ENCODE measurements at regions not wholly inside any gene's neighbourhood (a gene's known extent, or its start where the extent isn't known, plus 50 kb on each side); places are given as distances from the start of the nearest gene placed in this dataset.

DNA sequence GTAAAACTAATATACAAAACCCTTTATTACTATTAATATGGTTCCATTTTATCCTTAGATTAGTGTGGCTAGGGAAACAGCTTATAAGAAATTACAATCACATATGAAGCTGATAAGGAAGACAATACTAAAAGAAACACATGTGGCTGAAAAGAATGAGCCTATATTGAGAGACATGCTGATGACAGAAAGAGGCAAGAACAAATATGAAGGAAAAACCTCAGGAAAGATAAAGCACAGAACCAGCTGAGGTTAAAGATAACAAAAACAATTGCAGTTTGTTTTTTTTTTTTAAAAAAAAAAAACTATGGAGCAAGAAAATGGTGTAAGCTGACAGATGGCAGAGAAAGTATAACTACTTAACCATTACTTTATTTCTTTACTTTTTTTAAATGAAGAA, 69.2 kb upstream of the OSBPL8 start:
- Histone ChIP-seq H3K9me3 (ENCODE audit: control insufficient read depth, insufficient read depth, low read depth, low read length) (no peaks in the 10 kb centered on the region), H3K4me3 (ENCODE audit: low read depth, low read length) (no peak overlapping the region), H3K4me1 (ENCODE audit: control insufficient read depth, insufficient read depth, low read length) (peaks cover 16% of the 10 kb centered on the region), H3K36me3 (ENCODE audit: control insufficient read depth in 2 of 2, insufficient read depth in 1 of 2, low read length in 2 of 2) (no peaks in the 10 kb centered on the region), H3K27ac (ENCODE audit: extremely low read depth, low read depth, low read length) (no peak overlapping the region)
- no peak for TF ChIP-seq BCL11B (tag by site-specific recombination; IDR thresholded peaks at IDR 0.05; ENCODE audit: low read depth)
- no peak for TF ChIP-seq TRIM28 (IDR thresholded peaks at IDR 0.05; ENCODE audit: borderline replicate concordance, low read length)
- no peak for TF ChIP-seq ZNF324 (tag by site-specific recombination; IDR thresholded peaks at IDR 0.05)
- TF ChIP-seq KLF10 (tag by site-specific recombination; IDR thresholded peaks at IDR 0.05), result no peak
- no peak for TF ChIP-seq SP7 (tag by site-specific recombination; IDR thresholded peaks at IDR 0.05)
- no peak for TF ChIP-seq ZNF549 (tag by site-specific recombination; IDR thresholded peaks at IDR 0.05)
- no peak for TF ChIP-seq ZNF19 (tag by site-specific recombination; IDR thresholded peaks at IDR 0.05; ENCODE audit: low read depth)
- no peak for TF ChIP-seq ZNF561 (tag by site-specific recombination; IDR thresholded peaks at IDR 0.05; ENCODE audit: borderline replicate concordance)
- TF ChIP-seq, protein P1, sequence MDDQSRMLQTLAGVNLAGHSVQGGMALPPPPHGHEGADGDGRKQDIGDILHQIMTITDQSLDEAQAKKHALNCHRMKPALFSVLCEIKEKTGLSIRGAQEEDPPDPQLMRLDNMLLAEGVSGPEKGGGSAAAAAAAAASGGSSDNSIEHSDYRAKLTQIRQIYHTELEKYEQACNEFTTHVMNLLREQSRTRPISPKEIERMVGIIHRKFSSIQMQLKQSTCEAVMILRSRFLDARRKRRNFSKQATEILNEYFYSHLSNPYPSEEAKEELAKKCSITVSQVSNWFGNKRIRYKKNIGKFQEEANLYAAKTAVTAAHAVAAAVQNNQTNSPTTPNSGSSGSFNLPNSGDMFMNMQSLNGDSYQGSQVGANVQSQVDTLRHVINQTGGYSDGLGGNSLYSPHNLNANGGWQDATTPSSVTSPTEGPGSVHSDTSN (CRISPR knock-in tag; IDR thresholded peaks at IDR 0.05), result no peak
- ChIA-PET CTCF (interaction anchor here (1.0 to 1.6 kb wide), 2 partner anchors 162 to 382 kb away, joined by 5 to 7 read pairs; no protein-coding TSS in a partner anchor), POLR2A (no interaction called here)

GRCh38 chr12:76631741-76632140, 72.2 kb upstream of the OSBPL8 start:
- POLR2A ChIA-PET, result no interaction called here
- Histone ChIP-seq H3K4me3 (ENCODE audit: low read depth, low read length) (no peak overlapping the region), H3K9me3 (ENCODE audit: control insufficient read depth, insufficient read depth, low read depth, low read length) (no peaks in the 10 kb centered on the region), H3K27ac (ENCODE audit: extremely low read depth, low read depth, low read length) (no peak overlapping the region), H3K4me1 (ENCODE audit: control insufficient read depth, insufficient read depth, low read length) (peaks cover 22% of the 10 kb centered on the region), H3K36me3 (ENCODE audit: control insufficient read depth in 2 of 2, insufficient read depth in 1 of 2, low read length in 2 of 2) (no peaks in the 10 kb centered on the region)
- TF ChIP-seq FEZF1 (tag by site-specific recombination; IDR thresholded peaks at IDR 0.05) (no peak), ZNF664 (tag by site-specific recombination; IDR thresholded peaks at IDR 0.05) (no peak), ZNF701 (tag by site-specific recombination; IDR thresholded peaks at IDR 0.05) (no peak), ZSCAN5A (tag by site-specific recombination; IDR thresholded peaks at IDR 0.05) (no peak), KLF8 (tag by site-specific recombination; IDR thresholded peaks at IDR 0.05) (no peak), ZNF37A (tag by site-specific recombination; IDR thresholded peaks at IDR 0.05) (no peak), ZNF785 (tag by site-specific recombination; IDR thresholded peaks at IDR 0.05) (no peak)
- TF ChIP-seq, protein P2, sequence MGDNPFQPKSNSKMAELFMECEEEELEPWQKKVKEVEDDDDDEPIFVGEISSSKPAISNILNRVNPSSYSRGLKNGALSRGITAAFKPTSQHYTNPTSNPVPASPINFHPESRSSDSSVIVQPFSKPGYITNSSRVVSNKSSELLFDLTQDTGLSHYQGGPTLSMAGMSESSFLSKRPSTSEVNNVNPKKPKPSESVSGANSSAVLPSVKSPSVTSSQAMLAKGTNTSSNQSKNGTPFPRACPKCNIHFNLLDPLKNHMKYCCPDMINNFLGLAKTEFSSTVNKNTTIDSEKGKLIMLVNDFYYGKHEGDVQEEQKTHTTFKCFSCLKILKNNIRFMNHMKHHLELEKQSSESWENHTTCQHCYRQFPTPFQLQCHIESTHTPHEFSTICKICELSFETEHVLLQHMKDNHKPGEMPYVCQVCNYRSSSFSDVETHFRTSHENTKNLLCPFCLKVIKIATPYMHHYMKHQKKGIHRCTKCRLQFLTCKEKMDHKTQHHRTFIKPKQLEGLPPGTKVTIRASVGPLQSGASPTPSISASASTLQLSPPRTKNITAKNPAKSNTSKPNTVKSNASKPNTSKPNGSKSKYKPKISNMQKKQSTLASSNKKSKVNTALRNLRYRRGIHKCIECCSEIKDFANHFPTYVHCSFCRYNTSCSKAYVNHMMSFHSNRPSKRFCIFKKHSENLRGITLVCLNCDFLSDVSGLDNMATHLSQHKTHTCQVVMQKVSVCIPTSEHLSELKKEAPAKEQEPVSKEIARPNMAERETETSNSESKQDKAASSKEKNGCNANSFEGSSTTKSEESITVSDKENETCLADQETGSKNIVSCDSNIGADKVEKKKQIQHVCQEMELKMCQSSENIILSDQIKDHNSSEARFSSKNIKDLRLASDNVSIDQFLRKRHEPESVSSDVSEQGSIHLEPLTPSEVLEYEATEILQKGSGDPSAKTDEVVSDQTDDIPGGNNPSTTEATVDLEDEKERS (tag by site-specific recombination; IDR thresholded peaks at IDR 0.05), result no peak
- CTCF ChIA-PET, result interaction anchor here (1.4 kb wide), 1 partner anchor 159 kb away, joined by 6 read pairs; no protein-coding TSS in a partner anchor

DNA sequence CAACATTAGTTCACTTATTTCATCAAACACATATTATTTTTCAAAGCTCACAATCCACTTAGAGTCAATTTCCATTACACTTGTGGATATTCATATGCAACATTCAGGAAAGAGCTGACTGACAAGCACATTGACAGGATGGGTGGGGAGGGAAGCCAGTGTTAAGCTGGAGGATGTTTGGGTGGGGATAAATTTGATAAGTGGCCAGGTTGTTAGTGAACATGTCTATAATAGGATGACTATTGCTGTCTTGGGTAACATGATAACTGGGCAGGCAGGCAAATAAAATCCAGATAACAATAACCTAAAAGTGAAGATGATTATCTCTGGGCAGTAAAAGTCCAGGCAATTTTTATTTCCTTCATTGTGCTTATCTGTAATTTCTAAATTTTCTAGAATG, 73.8 kb upstream of the OSBPL8 start:
- CTCF ChIA-PET, result interaction anchor here (0.7 kb wide), 1 partner anchor 307 kb away, joined by 3 read pairs; no protein-coding TSS in a partner anchor
- Histone ChIP-seq H3K4me1 (ENCODE audit: control insufficient read depth, insufficient read depth, low read length) (peaks cover 24% of the 10 kb centered on the region), H3K4me3 (ENCODE audit: low read depth, low read length) (no peak overlapping the region), H3K27ac (ENCODE audit: extremely low read depth, low read depth, low read length) (no peak overlapping the region), H3K36me3 (ENCODE audit: control insufficient read depth in 2 of 2, insufficient read depth in 1 of 2, low read length in 2 of 2) (no peaks in the 10 kb centered on the region), H3K9me3 (ENCODE audit: control insufficient read depth, insufficient read depth, low read depth, low read length) (no peaks in the 10 kb centered on the region)
- POLR2A ChIA-PET, result no interaction called here
- TF ChIP-seq, protein P3, sequence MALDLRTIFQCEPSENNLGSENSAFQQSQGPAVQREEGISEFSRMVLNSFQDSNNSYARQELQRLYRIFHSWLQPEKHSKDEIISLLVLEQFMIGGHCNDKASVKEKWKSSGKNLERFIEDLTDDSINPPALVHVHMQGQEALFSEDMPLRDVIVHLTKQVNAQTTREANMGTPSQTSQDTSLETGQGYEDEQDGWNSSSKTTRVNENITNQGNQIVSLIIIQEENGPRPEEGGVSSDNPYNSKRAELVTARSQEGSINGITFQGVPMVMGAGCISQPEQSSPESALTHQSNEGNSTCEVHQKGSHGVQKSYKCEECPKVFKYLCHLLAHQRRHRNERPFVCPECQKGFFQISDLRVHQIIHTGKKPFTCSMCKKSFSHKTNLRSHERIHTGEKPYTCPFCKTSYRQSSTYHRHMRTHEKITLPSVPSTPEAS (tag by site-specific recombination; IDR thresholded peaks at IDR 0.05), result no peak
- no peak for TF ChIP-seq GLIS2 (tag by site-specific recombination; IDR thresholded peaks at IDR 0.05)
- TF ChIP-seq WT1 (tag by site-specific recombination; IDR thresholded peaks at IDR 0.05), result no peak
- no peak for TF ChIP-seq ZNF221 (tag by site-specific recombination; IDR thresholded peaks at IDR 0.05; ENCODE audit: borderline replicate concordance)
- no peak for TF ChIP-seq ZNF350 (tag by site-specific recombination; IDR thresholded peaks at IDR 0.05)
- no peak for TF ChIP-seq ZNF777 (tag by site-specific recombination; IDR thresholded peaks at IDR 0.05; ENCODE audit: borderline replicate concordance)
- no peak for TF ChIP-seq ZNF341 (tag by site-specific recombination; IDR thresholded peaks at IDR 0.05; ENCODE audit: low read depth)
- peak; percentile 73 for TF ChIP-seq KLF1 (tag by site-specific recombination; IDR thresholded peaks at IDR 0.05)
